Effector memory CD4-positive, alpha-beta T cell (primary cell): ENCODE measurements at regions not wholly inside any gene's neighbourhood (a gene's known extent, or its start where the extent isn't known, plus 50 kb on each side); places are given as distances from the start of the nearest gene placed in this dataset.

Experiments
- DNase-seq, 3 donors: peaks; one replicate each; pipeline ENCODE4 v3.0.0-alpha.2; 2020
- H3K27ac ChIP-seq: 2 replicates; pipeline ENCODE4 v1.7.0; 2013; ENCODE audit warnings: mild to moderate bottlenecking, low read length, moderate library complexity; ENCODE audit not compliant: insufficient read depth, poor library complexity, severe bottlenecking
- H3K27me3 ChIP-seq: replicated peaks from 2 replicates; pipeline ENCODE4 v1.7.0; 2013; ENCODE audit warnings: mild to moderate bottlenecking, low read length; ENCODE audit not compliant: insufficient read depth, control insufficient read depth, poor library complexity, severe bottlenecking
- H3K36me3 ChIP-seq: 2 replicates; pipeline ENCODE4 v1.7.0; 2013; ENCODE audit warnings: mild to moderate bottlenecking, low read length, moderate library complexity; ENCODE audit not compliant: control insufficient read depth, insufficient read depth
- H3K4me1 ChIP-seq: 2 replicates; pipeline ENCODE4 v1.7.0; 2013; ENCODE audit warnings: low read length, mild to moderate bottlenecking; ENCODE audit not compliant: control insufficient read depth, insufficient read depth, poor library complexity, severe bottlenecking
- H3K4me3 ChIP-seq: 2 replicates; pipeline ENCODE4 v1.7.0; 2013; ENCODE audit warnings: low read length, low read depth, mild to moderate bottlenecking; ENCODE audit not compliant: insufficient read depth, poor library complexity, severe bottlenecking
- H3K9me3 ChIP-seq: 2 replicates; pipeline ENCODE4 v1.7.0; 2013; ENCODE audit warnings: mild to moderate bottlenecking, low read length, moderate library complexity; ENCODE audit not compliant: control insufficient read depth

DNA sequence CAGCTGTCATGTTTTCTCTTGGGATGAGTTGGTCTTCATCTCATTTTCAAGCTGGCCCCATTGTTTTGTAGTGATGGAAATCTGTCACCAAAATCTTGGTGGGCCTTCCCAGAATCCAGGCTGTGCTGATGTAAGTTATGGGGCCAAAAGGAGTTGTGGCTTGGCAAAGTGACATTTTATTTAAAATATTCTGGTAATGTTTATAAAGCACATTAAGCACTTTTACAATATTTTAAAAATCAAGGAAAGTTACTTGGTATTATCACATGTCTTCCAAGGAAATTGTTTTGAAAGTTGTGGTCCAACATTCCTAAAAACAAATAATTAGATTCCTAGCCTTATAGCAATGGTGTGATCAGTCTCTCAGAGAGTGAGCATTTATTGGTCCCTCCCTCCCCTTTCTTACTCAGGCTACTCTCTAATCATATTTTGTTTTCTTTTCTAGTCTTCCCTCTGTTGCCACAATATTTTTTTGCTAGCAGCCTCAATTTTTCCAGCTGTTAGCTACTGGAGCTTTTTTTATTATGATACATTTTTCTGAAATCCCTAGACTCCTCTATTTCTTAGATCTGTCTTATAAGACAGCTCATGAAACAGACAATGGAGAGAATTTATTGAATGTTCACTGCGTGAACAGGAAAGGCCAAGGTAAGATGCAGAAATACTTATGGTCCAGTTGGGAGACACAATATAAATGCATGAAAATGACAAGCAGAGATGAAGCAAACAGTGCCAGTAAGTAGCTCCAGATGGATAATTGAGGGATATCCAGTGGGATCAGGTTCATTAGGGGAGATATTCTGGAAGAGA lies 408.1 kb upstream of the ZNF608 start:
- Histone ChIP-seq H3K36me3 (no peaks in the 10 kb centered on the region), H3K4me1 (no peaks in the 10 kb centered on the region), H3K27me3 (no peaks in the 10 kb centered on the region), H3K27ac (no peak overlapping the region), H3K4me3 (no peak overlapping the region), H3K9me3 (no peaks in the 10 kb centered on the region)
- no peak for DNase-seq

DNA sequence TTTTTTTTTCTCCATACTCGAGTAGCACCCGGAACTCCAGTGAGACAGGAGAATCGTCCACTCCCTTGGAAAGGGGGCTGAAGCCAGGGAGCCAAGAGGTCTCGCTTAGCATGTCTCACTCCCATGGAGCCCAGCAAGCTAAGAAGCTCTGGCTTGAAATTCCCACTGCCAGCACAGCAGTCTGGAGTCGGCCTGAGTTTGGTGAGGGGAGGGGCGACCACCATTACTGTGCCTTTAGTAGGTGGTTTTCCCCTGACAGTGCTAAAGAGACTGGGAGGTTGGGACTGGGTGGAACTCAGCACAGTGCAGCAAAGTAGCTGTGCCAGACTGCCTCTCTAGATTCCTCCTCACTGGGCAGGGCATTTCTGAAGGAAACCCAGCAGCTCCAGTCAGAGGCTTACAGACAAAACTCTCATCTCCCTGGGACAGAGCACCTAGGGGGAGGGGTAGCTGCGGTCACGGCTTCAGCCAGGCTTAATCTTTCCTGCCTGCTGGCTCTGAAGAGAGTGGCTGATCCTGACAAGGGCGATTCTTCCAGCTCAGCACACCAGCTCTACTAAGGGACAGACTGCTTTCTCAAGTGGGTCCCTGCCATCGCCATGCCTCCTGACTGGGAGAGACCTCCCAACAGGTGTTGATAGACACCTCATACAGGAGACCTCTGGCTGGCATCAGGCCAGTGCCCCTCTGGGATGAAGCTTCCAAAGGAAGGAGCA lies 414.5 kb upstream of the ZNF608 start:
- no peaks in the 10 kb centered on the region for H3K9me3 ChIP-seq
- no peak overlapping the region for H3K4me3 ChIP-seq
- no peaks in the 10 kb centered on the region for H3K27me3 ChIP-seq
- no peaks in the 10 kb centered on the region for H3K36me3 ChIP-seq
- H3K4me1 ChIP-seq: no peaks in the 10 kb centered on the region
- no peak overlapping the region for H3K27ac ChIP-seq
- no peak for DNase-seq

DNA sequence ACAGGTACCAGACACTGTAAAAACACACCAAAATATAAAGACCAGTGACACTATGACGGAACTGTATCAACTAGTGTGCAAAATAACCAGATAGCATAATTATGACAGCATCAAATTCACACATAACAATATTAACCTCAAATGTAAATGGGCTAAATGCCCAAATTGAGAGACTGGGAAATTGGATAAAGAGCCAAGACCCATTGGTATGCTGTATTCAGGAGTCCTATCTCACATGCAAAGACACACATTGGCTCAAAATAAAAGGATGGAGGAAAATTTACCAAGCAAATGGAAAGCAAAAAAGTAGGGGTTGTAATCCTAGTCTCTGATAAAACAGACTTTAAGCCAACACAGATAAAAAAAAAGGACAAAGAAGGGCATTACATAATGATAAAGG lies 416.3 kb upstream of the ZNF608 start:
- DNase-seq: no peak
- no peaks in the 10 kb centered on the region for H3K27me3 ChIP-seq
- no peaks in the 10 kb centered on the region for H3K4me1 ChIP-seq
- no peak overlapping the region for H3K4me3 ChIP-seq
- no peaks in the 10 kb centered on the region for H3K36me3 ChIP-seq
- H3K9me3 ChIP-seq: no peaks in the 10 kb centered on the region
- no peak overlapping the region for H3K27ac ChIP-seq

GRCh38 chr5:125169396-125169795 lies 423.0 kb upstream of the ZNF608 start:
- Histone ChIP-seq H3K36me3 (no peaks in the 10 kb centered on the region), H3K4me1 (no peaks in the 10 kb centered on the region), H3K9me3 (no peaks in the 10 kb centered on the region), H3K4me3 (no peak overlapping the region), H3K27ac (no peak overlapping the region), H3K27me3 (no peaks in the 10 kb centered on the region)
- no peak for DNase-seq

DNA sequence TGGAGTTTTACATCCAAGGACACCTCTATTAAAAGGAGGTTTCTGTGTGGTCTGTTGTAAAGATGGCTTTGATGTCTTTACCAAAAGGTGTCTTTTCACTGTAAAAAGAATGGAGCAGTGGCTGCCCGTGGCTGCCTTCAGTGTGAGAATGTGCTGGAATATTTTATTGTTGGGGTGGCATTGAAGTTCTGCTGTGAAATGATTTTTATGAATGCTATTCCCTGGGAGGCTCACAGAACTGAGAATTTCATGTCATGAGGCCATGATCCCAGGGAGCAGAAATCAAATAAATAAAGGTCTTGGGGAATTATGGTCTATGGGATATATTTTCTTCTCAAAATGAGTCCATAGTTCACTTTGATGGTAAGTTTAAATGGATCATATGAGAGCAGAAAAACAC lies 425.2 kb upstream of the ZNF608 start:
- Histone ChIP-seq H3K9me3 (no peaks in the 10 kb centered on the region), H3K36me3 (no peaks in the 10 kb centered on the region), H3K27me3 (no peaks in the 10 kb centered on the region), H3K27ac (no peak overlapping the region), H3K4me1 (no peaks in the 10 kb centered on the region), H3K4me3 (no peak overlapping the region)
- no peak for DNase-seq

DNA sequence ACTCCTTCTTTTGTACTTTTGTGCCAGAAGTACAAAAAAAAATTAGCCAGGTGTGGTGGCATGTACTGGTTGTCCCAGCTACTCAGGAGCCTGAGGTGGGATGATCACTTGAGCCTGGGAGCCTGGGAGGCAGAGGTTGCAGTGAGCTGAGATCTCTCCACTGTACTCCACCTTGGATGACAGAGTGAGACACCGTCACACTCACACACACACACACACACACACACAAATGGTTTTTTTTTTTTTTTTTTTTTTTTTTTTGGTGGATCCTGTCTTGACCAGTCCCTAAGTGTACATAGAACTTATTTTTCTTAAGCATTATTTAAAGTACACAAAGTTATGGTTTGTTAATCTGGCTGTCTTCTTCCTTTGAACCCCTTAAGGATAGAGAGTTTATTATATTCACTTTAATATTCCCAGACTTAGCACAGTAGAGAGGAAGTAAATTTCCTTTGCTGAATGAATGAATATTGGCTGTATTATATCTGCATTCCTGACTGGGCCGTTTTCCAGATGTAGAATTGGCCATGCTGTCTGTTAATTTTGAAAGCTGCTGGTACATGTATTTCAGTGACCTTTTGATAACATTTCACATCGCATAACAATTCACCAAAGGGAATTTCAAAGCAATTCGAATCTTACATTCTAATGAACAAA lies 429.0 kb upstream of the ZNF608 start:
- H3K9me3 ChIP-seq: no peaks in the 10 kb centered on the region
- no peaks in the 10 kb centered on the region for H3K27me3 ChIP-seq
- H3K4me3 ChIP-seq: no peak overlapping the region
- H3K36me3 ChIP-seq: no peaks in the 10 kb centered on the region
- H3K4me1 ChIP-seq: no peaks in the 10 kb centered on the region
- H3K27ac ChIP-seq: no peak overlapping the region
- no peak for DNase-seq

DNA sequence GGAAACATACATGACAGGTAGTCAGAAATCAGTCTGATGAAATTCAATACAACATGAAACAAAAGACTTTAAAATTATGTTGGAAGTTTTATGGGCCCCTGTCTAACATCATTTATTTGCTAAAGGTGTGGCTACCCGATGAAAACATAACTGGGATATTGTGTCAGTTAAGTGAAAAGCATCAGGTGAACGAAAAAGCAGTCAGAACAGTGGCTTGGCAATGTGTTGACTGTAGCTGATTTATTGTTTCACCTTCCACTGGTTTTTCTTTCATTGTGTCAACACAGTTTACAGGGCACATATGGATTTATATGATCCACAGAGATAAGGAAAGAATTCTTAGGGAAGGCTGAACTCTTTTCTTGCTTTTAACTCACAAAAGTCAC lies 429.6 kb upstream of the ZNF608 start:
- H3K4me3 ChIP-seq: no peak overlapping the region
- H3K9me3 ChIP-seq: no peaks in the 10 kb centered on the region
- no peak overlapping the region for H3K27ac ChIP-seq
- no peaks in the 10 kb centered on the region for H3K36me3 ChIP-seq
- DNase-seq: no peak
- no peaks in the 10 kb centered on the region for H3K4me1 ChIP-seq
- H3K27me3 ChIP-seq: no peaks in the 10 kb centered on the region

DNA sequence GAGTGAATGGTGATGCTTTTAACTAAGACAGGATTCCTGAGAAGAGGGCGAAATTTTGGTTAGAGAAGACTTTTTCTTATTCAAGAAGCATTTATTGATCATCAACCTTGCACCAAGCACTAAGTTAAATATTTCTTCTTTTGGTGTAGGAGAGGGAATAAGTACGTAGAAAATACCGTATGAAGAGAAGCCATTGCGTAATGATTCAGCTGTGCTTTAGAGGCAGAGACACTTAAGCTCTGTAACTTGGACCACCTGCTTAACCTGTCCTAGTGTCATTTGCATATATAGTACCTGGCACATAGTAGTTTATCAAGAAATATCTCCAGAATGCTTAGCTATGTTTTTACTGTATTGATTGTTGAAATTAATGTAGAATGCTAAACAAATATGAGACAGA lies 430.9 kb upstream of the ZNF608 start:
- no peak for DNase-seq
- Histone ChIP-seq H3K27me3 (no peaks in the 10 kb centered on the region), H3K4me3 (no peak overlapping the region), H3K36me3 (no peaks in the 10 kb centered on the region), H3K9me3 (no peaks in the 10 kb centered on the region), H3K27ac (no peak overlapping the region), H3K4me1 (no peaks in the 10 kb centered on the region)

DNA sequence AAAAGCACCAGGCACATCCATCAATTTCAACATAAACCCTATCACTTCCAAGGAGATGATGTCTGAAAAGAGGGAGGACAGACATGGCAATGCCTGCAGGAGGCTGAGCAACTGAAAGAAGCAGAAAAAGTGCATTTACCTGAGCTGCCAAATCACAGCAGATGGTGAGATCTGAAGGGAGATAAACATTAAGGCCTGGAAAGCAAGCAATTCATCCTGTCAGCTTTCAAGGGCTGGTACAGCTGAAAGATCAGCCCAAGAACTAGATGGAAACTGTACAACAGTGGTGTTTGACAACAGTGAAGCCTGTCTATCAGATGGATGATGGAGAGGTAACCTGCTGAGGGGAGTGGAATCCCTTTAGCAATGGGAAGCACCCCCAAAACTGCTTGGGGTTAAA lies 433.2 kb upstream of the ZNF608 start:
- Histone ChIP-seq H3K9me3 (no peaks in the 10 kb centered on the region), H3K4me1 (no peaks in the 10 kb centered on the region), H3K36me3 (no peaks in the 10 kb centered on the region), H3K27ac (no peak overlapping the region), H3K4me3 (no peak overlapping the region), H3K27me3 (no peaks in the 10 kb centered on the region)
- no peak for DNase-seq

DNA sequence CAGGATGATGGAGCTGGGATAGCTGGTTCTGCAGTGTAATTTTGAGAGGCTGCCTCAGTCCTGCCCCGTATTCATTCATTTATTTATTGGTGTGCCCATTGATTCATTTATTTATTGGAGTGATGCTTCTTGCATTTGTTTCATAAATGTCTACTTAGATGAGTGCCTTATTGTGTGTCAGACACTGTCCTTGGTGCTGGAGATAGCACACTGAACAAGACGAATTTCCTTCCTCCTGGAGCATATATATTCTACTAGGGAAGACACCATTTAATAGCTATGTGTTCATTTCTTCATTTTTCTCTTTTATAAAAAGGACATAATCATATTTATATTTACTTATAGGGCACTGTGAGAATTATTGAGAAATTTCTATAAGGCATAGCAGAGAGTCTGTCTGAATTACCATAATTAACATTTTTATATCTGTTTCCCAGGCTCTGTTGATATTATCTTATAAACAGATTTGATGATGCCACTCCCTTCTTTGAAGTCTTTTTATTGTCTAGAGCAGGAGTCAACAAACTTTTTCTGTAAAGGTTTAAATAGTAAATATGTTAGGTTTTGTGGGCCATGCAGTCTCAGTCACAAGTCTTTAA lies 433.9 kb upstream of the ZNF608 start:
- H3K27me3 ChIP-seq: no peaks in the 10 kb centered on the region
- no peaks in the 10 kb centered on the region for H3K36me3 ChIP-seq
- no peaks in the 10 kb centered on the region for H3K9me3 ChIP-seq
- no peak overlapping the region for H3K27ac ChIP-seq
- no peak overlapping the region for H3K4me3 ChIP-seq
- H3K4me1 ChIP-seq: no peaks in the 10 kb centered on the region
- DNase-seq: no peak
